ENCODE measurements at regions not wholly inside any gene's neighbourhood (a gene's known extent, or its start where the extent isn't known, plus 50 kb on each side); places are given as distances from the start of the nearest gene placed in this dataset.

DNA sequence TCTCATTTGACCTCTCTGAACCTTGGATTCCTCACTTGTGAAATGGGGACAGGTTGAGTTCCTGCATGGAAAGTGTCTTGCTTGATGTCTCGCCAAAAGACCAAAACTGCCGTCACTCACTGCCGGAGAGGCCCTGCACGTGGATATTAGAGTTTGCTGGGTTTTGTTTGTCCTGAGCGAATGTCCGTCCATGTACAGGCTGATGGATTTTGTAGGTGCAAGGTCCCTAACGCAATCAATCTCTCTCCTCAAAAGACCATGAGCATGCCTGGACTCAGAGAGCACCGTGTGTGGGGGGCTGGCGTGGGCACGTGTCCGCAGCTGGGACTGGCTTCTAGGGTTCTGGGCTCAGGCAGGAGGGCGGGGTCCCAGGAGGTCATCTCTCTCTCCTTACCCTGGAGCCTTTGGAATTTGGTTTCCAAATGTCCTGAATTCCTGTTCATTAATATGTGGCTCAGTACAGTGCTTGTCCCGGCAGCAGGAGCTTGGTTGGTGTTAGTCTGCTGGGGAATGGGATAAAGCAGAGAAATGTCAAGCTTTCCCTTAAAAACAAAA is 146.0 kb upstream of the IER5L start:
- TF ChIP-seq, protein P1, sequence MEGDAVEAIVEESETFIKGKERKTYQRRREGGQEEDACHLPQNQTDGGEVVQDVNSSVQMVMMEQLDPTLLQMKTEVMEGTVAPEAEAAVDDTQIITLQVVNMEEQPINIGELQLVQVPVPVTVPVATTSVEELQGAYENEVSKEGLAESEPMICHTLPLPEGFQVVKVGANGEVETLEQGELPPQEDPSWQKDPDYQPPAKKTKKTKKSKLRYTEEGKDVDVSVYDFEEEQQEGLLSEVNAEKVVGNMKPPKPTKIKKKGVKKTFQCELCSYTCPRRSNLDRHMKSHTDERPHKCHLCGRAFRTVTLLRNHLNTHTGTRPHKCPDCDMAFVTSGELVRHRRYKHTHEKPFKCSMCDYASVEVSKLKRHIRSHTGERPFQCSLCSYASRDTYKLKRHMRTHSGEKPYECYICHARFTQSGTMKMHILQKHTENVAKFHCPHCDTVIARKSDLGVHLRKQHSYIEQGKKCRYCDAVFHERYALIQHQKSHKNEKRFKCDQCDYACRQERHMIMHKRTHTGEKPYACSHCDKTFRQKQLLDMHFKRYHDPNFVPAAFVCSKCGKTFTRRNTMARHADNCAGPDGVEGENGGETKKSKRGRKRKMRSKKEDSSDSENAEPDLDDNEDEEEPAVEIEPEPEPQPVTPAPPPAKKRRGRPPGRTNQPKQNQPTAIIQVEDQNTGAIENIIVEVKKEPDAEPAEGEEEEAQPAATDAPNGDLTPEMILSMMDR (IDR thresholded peaks at IDR 0.05; ENCODE audit: insufficient read depth, low read depth, low read length, missing control alignments), result no peak
- DNase-seq (ENCODE audit: low read depth), result no peak
- no peak overlapping the region for H3K4me3 ChIP-seq (ENCODE audit: low read depth, low read length)

DNA sequence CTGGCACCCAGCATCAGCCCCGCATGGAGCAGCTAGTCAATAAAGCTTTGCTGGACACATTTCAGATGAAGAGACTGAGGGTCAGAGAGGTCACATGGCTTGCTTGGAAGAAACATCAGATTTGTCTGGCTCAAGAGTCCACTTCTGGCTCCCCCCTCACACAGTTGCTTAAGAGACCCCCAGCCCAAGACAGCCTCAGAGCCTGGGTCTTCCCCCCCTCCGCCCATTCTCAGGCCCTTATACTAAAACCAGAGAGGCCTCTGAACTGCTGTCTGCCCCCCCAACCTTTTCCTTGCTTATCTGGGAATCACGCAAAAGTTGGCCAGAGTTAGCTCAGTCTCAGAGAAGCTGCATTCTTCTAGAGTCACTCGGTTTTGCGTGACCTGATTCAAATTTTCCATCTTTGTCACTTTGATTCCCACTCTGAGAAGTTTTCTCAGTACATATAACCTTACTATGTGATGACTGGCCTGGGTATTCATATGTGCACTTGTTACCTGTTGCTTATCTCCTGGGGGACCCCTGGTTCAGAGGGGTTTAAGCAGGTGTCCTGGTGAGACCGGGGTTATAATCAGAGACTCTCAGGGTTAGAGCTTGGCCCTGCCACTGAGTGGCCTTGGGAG is 145.4 kb upstream of the IER5L start:
- DNase-seq (ENCODE audit: low read depth), result no peak
- no peak overlapping the region for H3K4me3 ChIP-seq (ENCODE audit: low read depth, low read length)
- TF ChIP-seq, protein P1 (IDR thresholded peaks at IDR 0.05; ENCODE audit: insufficient read depth, low read depth, low read length, missing control alignments), result no peak

DNA sequence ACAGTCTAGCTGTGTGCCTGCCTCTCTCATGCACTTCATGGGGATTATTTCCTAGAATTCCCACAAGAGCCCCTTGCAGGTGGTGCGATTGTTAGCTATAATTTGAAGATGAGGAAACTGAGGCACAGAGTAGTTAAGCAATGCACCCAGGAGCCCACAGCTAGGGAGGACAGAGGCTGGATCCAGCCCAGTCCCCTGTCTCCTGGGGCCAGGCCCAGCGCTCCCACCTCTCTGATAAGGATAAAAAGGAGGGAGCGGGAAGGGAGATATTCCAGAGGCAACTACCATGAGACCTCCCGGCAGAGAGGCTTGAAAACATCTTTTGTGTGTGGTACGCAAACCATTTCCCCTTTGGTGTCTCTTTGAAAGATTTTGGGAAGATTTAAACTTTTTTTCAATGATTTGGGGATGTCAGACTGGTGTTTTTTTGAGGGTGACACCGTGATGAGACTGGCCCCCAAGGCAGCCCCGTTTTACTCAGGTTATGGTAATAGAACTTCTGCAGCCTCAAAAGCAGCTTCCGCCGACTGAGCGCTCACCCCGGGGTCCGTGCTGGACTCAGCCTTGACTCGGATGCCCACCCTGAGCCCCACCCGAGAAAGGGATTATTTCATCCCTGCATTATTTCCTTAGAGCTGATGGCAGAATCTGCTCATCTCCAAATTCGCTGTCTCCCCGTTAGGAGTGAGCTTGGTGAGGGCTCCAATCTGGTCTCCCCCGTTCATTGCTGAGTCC is 144.7 kb upstream of the IER5L start:
- TF ChIP-seq, protein P1 (IDR thresholded peaks at IDR 0.05; ENCODE audit: insufficient read depth, low read depth, low read length, missing control alignments), result no peak

DNA sequence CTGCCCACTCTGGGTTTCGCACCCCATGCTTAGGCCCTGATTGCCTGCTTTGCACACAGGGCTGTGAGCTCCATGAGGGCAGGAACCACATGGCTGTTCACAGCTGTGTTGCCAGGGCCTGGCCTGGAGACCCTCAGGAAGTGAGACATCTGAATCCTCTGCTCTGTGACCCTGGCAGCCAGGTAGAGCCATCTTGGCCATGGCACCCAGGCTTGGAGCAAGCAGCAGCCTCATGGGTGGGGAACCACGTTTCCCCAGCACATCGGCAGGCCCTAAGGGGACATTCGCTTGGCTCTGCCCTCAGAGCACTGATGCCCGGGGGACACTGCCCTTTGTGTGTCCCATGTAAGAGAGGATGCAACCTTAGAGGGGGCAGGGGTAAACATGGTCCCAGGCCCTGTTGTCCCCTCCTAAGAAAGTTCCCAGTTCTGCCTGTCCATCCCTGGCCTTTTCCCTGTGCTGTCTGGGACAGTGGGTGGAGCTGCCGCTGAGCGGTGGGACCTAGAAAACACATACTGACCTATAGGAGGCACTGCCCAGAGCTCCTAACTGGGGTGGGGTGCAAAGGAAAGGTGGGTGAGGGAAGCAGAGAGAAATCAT is 144.1 kb upstream of the IER5L start:
- TF ChIP-seq, protein P1 (IDR thresholded peaks at IDR 0.05; ENCODE audit: insufficient read depth, low read depth, low read length, missing control alignments), result no peak
- no peak overlapping the region for H3K4me3 ChIP-seq (ENCODE audit: low read depth, low read length)
- no peak for DNase-seq (ENCODE audit: low read depth)

More for the DNA sequence above, 144.7 kb upstream of the IER5L start:
- no peak overlapping the region for H3K4me3 ChIP-seq (ENCODE audit: low read depth, low read length)
- no peak for DNase-seq (ENCODE audit: low read depth)

DNA sequence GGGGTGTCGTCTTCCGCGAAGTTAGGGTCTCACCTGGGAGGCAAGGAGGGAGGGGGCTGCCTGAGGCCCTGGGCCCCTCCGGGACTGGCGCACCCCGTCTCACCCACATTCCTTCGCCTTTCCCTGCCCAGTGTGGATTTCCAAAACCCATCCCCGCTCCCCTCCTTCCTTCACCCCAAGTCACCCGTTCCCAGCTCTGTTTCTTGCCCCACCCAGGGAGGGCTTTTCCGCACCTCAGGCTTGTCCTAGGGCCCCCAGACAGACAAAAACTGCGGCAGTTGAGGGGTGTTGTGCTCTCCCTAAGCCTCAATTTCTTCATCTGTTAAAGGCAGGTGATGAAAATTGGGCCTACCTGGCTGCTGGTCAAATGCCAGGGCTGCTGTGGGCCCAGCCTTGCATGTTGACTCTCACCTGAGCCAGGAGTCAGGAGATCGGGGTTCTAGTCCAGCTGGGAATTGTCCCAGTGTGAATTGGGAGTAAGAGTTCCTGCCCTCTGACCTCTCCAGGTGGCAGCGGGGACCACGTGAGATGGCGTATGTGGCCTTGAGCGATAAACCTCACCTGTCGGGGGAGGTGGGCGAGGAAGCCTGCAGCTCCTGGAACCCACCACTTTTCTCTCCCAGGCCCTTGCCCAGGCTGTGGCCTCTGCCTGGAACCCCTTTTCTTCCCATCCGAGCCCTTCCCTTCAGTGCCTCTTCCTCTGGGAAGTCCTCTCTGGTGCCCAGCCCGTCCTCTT is 143.4 kb upstream of the IER5L start:
- DNase-seq (ENCODE audit: low read depth), result no peak
- H3K4me3 ChIP-seq (ENCODE audit: low read depth, low read length), result no peak overlapping the region
- TF ChIP-seq, protein P1 (IDR thresholded peaks at IDR 0.05; ENCODE audit: insufficient read depth, low read depth, low read length, missing control alignments), result no peak

DNA sequence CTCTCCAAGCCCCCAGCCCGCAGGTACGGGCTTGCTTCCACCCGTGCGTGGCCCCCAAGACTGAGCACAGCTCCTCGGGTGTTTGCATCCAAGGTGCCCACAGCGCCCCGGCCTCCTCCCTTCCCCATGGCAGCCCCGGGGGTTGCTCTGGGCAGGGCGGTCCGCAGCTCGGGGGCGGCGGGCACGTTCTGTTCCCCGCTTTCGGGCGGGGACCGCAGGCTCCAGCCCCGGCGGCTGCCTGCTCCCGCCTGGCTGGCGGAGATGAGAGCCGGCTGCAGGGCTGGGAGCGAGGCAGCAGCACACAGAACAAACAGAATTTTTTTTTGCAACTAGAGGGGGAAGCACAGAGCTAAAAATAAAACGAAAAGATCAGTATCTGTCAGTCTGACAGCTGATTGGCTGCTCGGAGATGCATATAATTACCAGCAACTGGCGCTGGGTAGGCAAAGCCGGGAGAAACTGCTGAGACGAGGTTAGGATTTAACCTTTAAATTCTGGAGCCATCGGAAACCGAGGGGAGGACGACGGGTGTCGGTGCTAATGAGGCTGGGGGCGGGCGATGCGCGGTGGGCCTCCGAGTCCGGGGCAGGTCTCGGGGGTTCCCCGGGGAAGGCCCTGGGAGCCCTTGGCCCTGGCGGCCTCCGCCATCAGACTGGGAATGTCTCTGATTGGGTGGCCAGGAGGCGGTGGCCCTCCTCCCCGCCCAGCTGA is 142.7 kb upstream of the IER5L start:
- peak; percentile 72 for DNase-seq (ENCODE audit: low read depth)
- H3K4me3 ChIP-seq (ENCODE audit: low read depth, low read length), result peak overlapping the region; percentile 43
- TF ChIP-seq, protein P1 (IDR thresholded peaks at IDR 0.05; ENCODE audit: insufficient read depth, low read depth, low read length, missing control alignments), result no peak
